ENCODE measurements at regions not wholly inside any gene's neighbourhood (a gene's known extent, or its start where the extent isn't known, plus 50 kb on each side); places are given as distances from the start of the nearest gene placed in this dataset.

DNA sequence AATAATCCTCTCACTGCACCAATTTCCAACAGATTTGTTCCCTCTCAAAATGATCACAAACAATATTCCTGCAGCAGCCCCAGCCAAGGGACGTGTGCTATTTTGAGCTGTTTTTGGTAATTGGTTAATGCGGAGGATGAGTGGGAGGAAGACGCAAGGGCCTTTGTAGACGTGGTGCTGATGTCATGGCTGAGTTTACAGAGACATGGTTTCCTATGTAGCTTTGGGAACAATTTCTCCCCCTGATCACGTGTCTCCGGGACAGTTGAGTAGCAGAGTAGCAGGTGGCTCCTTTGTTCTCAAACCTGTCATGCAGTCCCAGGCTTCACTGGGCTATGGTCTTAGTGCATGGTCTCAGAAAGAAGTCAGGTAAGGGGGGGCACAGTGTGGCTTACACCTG lies 183.2 kb upstream of the NECTIN1 start:
- WGBS (ENCODE audit: insufficient coverage, insufficient replicate concordance, low lambda C conversion rate, missing lambda C conversion rate) = 19% methylated on average over 6 of the region's 6 CpGs
- in situ Hi-C loops (cut with MboI) = no loop called here
- RAD21 ChIA-PET (ENCODE audit: unreplicated experiment) = no interaction called here

More for the DNA sequence above, 183.2 kb upstream of the NECTIN1 start:
- POLR2A ChIA-PET = no interaction called here
- intact Hi-C loops (cut with micrococcal nuclease; ENCODE audit: unreplicated experiment) = loop anchor here (10.0 kb wide), 1 partner anchor 57 kb away; no protein-coding TSS in a partner anchor
- no peak overlapping the region for H3K27ac ChIP-seq (ENCODE audit: control insufficient read depth, insufficient read depth)
- CTCF ChIA-PET = no interaction called here
- no peak for FAIRE-seq
- H3K4me1 ChIP-seq (ENCODE audit: control insufficient read depth, insufficient read depth, low read length) = no peaks in the 10 kb centered on the region
- no peak overlapping the region for H3K4me3 ChIP-seq
- H3K27me3 ChIP-seq (replicated peaks in 1 of 2; ENCODE audit: control insufficient read depth in 2 of 2, insufficient read depth in 2 of 2, low read length in 1 of 2) = no peaks in the 10 kb centered on the region; a peak in 3 of 4 replicates
- TF ChIP-seq ZNF274 (IDR thresholded peaks at IDR 0.05; ENCODE audit: insufficient read depth, insufficient read length) = no peak
- TF ChIP-seq MYC (IDR thresholded peaks at IDR 0.05; ENCODE audit: insufficient read depth, insufficient read length, insufficient replicate concordance, low read length, severe bottlenecking) = no peak
- TF ChIP-seq MXI1 (IDR thresholded peaks at IDR 0.05; ENCODE audit: low read depth, low read length) = no peak
- no peak for TF ChIP-seq FOS (IDR thresholded peaks at IDR 0.05; ENCODE audit: borderline replicate concordance, extremely low read depth, insufficient read length)
- TF ChIP-seq, protein P1, sequence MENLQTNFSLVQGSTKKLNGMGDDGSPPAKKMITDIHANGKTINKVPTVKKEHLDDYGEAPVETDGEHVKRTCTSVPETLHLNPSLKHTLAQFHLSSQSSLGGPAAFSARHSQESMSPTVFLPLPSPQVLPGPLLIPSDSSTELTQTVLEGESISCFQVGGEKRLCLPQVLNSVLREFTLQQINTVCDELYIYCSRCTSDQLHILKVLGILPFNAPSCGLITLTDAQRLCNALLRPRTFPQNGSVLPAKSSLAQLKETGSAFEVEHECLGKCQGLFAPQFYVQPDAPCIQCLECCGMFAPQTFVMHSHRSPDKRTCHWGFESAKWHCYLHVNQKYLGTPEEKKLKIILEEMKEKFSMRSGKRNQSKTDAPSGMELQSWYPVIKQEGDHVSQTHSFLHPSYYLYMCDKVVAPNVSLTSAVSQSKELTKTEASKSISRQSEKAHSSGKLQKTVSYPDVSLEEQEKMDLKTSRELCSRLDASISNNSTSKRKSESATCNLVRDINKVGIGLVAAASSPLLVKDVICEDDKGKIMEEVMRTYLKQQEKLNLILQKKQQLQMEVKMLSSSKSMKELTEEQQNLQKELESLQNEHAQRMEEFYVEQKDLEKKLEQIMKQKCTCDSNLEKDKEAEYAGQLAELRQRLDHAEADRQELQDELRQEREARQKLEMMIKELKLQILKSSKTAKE (IDR thresholded peaks at IDR 0.05; ENCODE audit: low read depth, poor library complexity, severe bottlenecking) = no peak
- no peak for TF ChIP-seq LARP7 (IDR thresholded peaks at IDR 0.05)
- no peak for TF ChIP-seq YBX1 (IDR thresholded peaks at IDR 0.05)
- TF ChIP-seq RB1 (IDR thresholded peaks at IDR 0.05; ENCODE audit: borderline replicate concordance) = no peak
- TF ChIP-seq CBX5 (IDR thresholded peaks at IDR 0.05; ENCODE audit: low read depth) = no peak
- TF ChIP-seq HSF1 (IDR thresholded peaks at IDR 0.05; ENCODE audit: low read depth, low read length) = no peak
- TF ChIP-seq, protein P2, sequence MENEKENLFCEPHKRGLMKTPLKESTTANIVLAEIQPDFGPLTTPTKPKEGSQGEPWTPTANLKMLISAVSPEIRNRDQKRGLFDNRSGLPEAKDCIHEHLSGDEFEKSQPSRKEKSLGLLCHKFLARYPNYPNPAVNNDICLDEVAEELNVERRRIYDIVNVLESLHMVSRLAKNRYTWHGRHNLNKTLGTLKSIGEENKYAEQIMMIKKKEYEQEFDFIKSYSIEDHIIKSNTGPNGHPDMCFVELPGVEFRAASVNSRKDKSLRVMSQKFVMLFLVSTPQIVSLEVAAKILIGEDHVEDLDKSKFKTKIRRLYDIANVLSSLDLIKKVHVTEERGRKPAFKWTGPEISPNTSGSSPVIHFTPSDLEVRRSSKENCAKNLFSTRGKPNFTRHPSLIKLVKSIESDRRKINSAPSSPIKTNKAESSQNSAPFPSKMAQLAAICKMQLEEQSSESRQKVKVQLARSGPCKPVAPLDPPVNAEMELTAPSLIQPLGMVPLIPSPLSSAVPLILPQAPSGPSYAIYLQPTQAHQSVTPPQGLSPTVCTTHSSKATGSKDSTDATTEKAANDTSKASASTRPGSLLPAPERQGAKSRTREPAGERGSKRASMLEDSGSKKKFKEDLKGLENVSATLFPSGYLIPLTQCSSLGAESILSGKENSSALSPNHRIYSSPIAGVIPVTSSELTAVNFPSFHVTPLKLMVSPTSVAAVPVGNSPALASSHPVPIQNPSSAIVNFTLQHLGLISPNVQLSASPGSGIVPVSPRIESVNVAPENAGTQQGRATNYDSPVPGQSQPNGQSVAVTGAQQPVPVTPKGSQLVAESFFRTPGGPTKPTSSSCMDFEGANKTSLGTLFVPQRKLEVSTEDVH (IDR thresholded peaks at IDR 0.05; ENCODE audit: low read depth, partially characterized antibody) = no peak
- no peak for TF ChIP-seq SIN3A (IDR thresholded peaks at IDR 0.05; ENCODE audit: low read depth, low read length)
- TF ChIP-seq, protein P3, sequence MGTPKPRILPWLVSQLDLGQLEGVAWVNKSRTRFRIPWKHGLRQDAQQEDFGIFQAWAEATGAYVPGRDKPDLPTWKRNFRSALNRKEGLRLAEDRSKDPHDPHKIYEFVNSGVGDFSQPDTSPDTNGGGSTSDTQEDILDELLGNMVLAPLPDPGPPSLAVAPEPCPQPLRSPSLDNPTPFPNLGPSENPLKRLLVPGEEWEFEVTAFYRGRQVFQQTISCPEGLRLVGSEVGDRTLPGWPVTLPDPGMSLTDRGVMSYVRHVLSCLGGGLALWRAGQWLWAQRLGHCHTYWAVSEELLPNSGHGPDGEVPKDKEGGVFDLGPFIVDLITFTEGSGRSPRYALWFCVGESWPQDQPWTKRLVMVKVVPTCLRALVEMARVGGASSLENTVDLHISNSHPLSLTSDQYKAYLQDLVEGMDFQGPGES (IDR thresholded peaks at IDR 0.05) = no peak
- TF ChIP-seq EZH2 (IDR thresholded peaks at IDR 0.05; ENCODE audit: borderline replicate concordance, control insufficient read depth, low read depth, low read length) = no peak
- no peak for TF ChIP-seq IKZF2 (IDR thresholded peaks at IDR 0.05)
- TF ChIP-seq YY1 (IDR thresholded peaks at IDR 0.05; ENCODE audit: low read depth, low read length) = no peak
- no peak for TF ChIP-seq JUND (IDR thresholded peaks at IDR 0.05; ENCODE audit: low read depth, low read length)
- ATAC-seq = no peak
- no TSS peak for BruUV-seq (replicated peaks)
- H4K20me1 ChIP-seq (ENCODE audit: control insufficient read depth, insufficient read depth) = no peaks in the 10 kb centered on the region
- no peak for DNase-seq (ENCODE audit: low read depth, low spot score)
- no peaks in the 10 kb centered on the region; the same call in 2 of the 3 replicates for H3K9me3 ChIP-seq (replicated peaks; ENCODE audit: control insufficient read depth, insufficient read depth, low read length)
- H3K9ac ChIP-seq (ENCODE audit: control insufficient read depth, insufficient read depth, low read length) = no peak overlapping the region
- H3K36me3 ChIP-seq (ENCODE audit: control insufficient read depth in 2 of 2, insufficient read depth in 2 of 2, low read length in 1 of 2) = no peaks in the 10 kb centered on the region
- SMC1A ChIA-PET (ENCODE audit: uncharacterized antibody, unreplicated experiment) = no interaction called here
- H3K79me2 ChIP-seq (ENCODE audit: control insufficient read depth, insufficient read depth, low read length) = no peaks in the 10 kb centered on the region
- H3K4me2 ChIP-seq (ENCODE audit: control insufficient read depth, insufficient read depth) = no peak overlapping the region
- no peak overlapping the region for H2AFZ ChIP-seq (ENCODE audit: control insufficient read depth, low read depth, low read length)
